ENCODE measurements at regions not wholly inside any gene's neighbourhood (a gene's known extent, or its start where the extent isn't known, plus 50 kb on each side); places are given as distances from the start of the nearest gene placed in this dataset.

GRCh38 chr15:69575387-69575786 lies 122.8 kb downstream of the RPLP1 start:
- no peak for TF ChIP-seq CTCF (IDR thresholded peaks at IDR 0.05; ENCODE audit: unreplicated experiment)
- Mint-ChIP-seq H3K27me3 (ENCODE audit: unreplicated experiment) (peaks cover 71% of the 10 kb centered on the region), H3K4me1 (ENCODE audit: low read depth, unreplicated experiment) (peaks cover 31% of the 10 kb centered on the region), H3K27ac (ENCODE audit: unreplicated experiment) (no peak overlapping the region), H3K9me3 (ENCODE audit: low read depth, unreplicated experiment) (no peaks in the 10 kb centered on the region), H3K4me3 (ENCODE audit: low read depth, unreplicated experiment) (no peak overlapping the region), H3K36me3 (ENCODE audit: insufficient read depth, unreplicated experiment) (no peaks in the 10 kb centered on the region)
- intact Hi-C loops (cut with micrococcal nuclease; ENCODE audit: unreplicated experiment) = loop anchor here (5.0 to 10.0 kb wide), 6 partner anchors 53 to 909 kb away; partner anchors contain the start of gene TLE3
- CTCF ChIA-PET = interaction anchor here (0.7 to 2.4 kb wide), 10 partner anchors 19 to 920 kb away, joined by 3 to 12 read pairs (median 3); partner anchors contain the start of gene TLE3
- DNase-seq = no peak
- no TSS peak for BruUV-seq (replicated peaks)

- Mint-ChIP-seq H3K4me1 (ENCODE audit: low read depth, unreplicated experiment) (peaks cover 31% of the 10 kb centered on the region), H3K36me3 (ENCODE audit: insufficient read depth, unreplicated experiment) (no peaks in the 10 kb centered on the region), H3K27ac (ENCODE audit: unreplicated experiment) (no peak overlapping the region), H3K4me3 (ENCODE audit: low read depth, unreplicated experiment) (no peak overlapping the region), H3K9me3 (ENCODE audit: low read depth, unreplicated experiment) (no peaks in the 10 kb centered on the region), H3K27me3 (ENCODE audit: unreplicated experiment) (peaks cover 71% of the 10 kb centered on the region)
- peak; percentile 89 for TF ChIP-seq CTCF (IDR thresholded peaks at IDR 0.05; ENCODE audit: unreplicated experiment)
- no TSS peak for BruUV-seq (replicated peaks)
- intact Hi-C loops (cut with micrococcal nuclease; ENCODE audit: unreplicated experiment) = loop anchor here (5.0 to 10.0 kb wide), 6 partner anchors 54 to 909 kb away; partner anchors contain the start of gene TLE3
- peak; percentile 88 for DNase-seq
- CTCF ChIA-PET = interaction anchor here (0.7 to 2.4 kb wide), 10 partner anchors 18 to 919 kb away, joined by 3 to 12 read pairs (median 3); partner anchors contain the start of gene TLE3
Observed at GRCh38 chr15:69576035-69576526, 123.5 kb downstream of the RPLP1 start.

GRCh38 chr15:69576948-69577351 lies 124.3 kb downstream of the RPLP1 start:
- no peak overlapping the region for H3K4me3 Mint-ChIP-seq (ENCODE audit: low read depth, unreplicated experiment)
- intact Hi-C loops (cut with micrococcal nuclease; ENCODE audit: unreplicated experiment) = loop anchor here (5.0 to 10.0 kb wide), 6 partner anchors 55 to 908 kb away; partner anchors contain the start of gene TLE3
- no peak for DNase-seq
- peaks cover 71% of the 10 kb centered on the region for H3K27me3 Mint-ChIP-seq (ENCODE audit: unreplicated experiment)
- no peaks in the 10 kb centered on the region for H3K36me3 Mint-ChIP-seq (ENCODE audit: insufficient read depth, unreplicated experiment)
- no TSS peak for BruUV-seq (replicated peaks)
- CTCF ChIA-PET = interaction anchor here (0.6 to 2.4 kb wide), 4 partner anchors 17 to 521 kb away, joined by 3 to 9 read pairs (median 4); partner anchors contain the start of gene TLE3
- no peak for TF ChIP-seq CTCF (IDR thresholded peaks at IDR 0.05; ENCODE audit: unreplicated experiment)
- H3K27ac Mint-ChIP-seq (ENCODE audit: unreplicated experiment) = no peak overlapping the region
- peaks cover 31% of the 10 kb centered on the region for H3K4me1 Mint-ChIP-seq (ENCODE audit: low read depth, unreplicated experiment)
- H3K9me3 Mint-ChIP-seq (ENCODE audit: low read depth, unreplicated experiment) = no peaks in the 10 kb centered on the region

GRCh38 chr15:69577397-69577796 lies 124.8 kb downstream of the RPLP1 start:
- no peak for DNase-seq
- H3K9me3 Mint-ChIP-seq (ENCODE audit: low read depth, unreplicated experiment) = no peaks in the 10 kb centered on the region
- peaks cover 71% of the 10 kb centered on the region for H3K27me3 Mint-ChIP-seq (ENCODE audit: unreplicated experiment)
- intact Hi-C loops (cut with micrococcal nuclease; ENCODE audit: unreplicated experiment) = loop anchor here (5.0 to 10.0 kb wide), 6 partner anchors 55 to 907 kb away; partner anchors contain the start of gene TLE3
- H3K36me3 Mint-ChIP-seq (ENCODE audit: insufficient read depth, unreplicated experiment) = no peaks in the 10 kb centered on the region
- CTCF ChIA-PET = interaction anchor here (0.6 to 2.4 kb wide), 4 partner anchors 17 to 1738 kb away, joined by 3 to 9 read pairs (median 4); partner anchors contain the start of genes RNU6-1 and TLE3
- H3K4me1 Mint-ChIP-seq (ENCODE audit: low read depth, unreplicated experiment) = peaks cover 31% of the 10 kb centered on the region
- no TSS peak for BruUV-seq (replicated peaks)
- TF ChIP-seq CTCF (IDR thresholded peaks at IDR 0.05; ENCODE audit: unreplicated experiment) = no peak
- H3K27ac Mint-ChIP-seq (ENCODE audit: unreplicated experiment) = no peak overlapping the region
- H3K4me3 Mint-ChIP-seq (ENCODE audit: low read depth, unreplicated experiment) = no peak overlapping the region

All from Calu3 (cell line).